ENCODE measurements at regions not wholly inside any gene's neighbourhood (a gene's known extent, or its start where the extent isn't known, plus 50 kb on each side); places are given as distances from the start of the nearest gene placed in this dataset.

DNA sequence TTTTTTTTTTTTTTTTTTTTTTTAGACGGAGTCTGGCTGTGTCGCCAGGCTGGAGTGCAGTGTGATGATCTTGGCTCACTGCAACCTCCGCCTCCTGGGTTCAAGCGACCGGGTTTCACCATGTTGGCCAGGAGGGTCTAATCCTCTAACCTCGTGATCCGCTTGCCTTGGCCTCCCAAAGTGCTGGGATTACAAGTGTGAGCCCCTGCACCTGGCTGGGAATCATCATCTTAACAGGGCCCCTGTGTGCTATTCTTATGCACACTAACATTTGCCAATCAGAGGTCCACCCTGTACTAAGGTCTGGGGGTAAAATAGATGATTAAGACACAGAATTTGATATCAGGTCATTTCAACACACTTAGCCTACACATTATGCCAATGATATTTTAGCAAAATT, 278.7 kb upstream of the CHRM3 start:
- TF ChIP-seq, protein P1, sequence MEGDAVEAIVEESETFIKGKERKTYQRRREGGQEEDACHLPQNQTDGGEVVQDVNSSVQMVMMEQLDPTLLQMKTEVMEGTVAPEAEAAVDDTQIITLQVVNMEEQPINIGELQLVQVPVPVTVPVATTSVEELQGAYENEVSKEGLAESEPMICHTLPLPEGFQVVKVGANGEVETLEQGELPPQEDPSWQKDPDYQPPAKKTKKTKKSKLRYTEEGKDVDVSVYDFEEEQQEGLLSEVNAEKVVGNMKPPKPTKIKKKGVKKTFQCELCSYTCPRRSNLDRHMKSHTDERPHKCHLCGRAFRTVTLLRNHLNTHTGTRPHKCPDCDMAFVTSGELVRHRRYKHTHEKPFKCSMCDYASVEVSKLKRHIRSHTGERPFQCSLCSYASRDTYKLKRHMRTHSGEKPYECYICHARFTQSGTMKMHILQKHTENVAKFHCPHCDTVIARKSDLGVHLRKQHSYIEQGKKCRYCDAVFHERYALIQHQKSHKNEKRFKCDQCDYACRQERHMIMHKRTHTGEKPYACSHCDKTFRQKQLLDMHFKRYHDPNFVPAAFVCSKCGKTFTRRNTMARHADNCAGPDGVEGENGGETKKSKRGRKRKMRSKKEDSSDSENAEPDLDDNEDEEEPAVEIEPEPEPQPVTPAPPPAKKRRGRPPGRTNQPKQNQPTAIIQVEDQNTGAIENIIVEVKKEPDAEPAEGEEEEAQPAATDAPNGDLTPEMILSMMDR (IDR thresholded peaks at IDR 0.05), result no peak
- no peak for TF ChIP-seq SP1 (CRISPR knock-in tag; conservative IDR thresholded peaks at IDR 0.05)
- no peak for TF ChIP-seq NR1H2 (CRISPR knock-in tag; IDR thresholded peaks at IDR 0.05)
- TF ChIP-seq, protein P2, sequence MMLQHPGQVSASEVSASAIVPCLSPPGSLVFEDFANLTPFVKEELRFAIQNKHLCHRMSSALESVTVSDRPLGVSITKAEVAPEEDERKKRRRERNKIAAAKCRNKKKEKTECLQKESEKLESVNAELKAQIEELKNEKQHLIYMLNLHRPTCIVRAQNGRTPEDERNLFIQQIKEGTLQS (CRISPR knock-in tag; conservative IDR thresholded peaks at IDR 0.05), result no peak
- TF ChIP-seq NFE2L1 (CRISPR knock-in tag; IDR thresholded peaks at IDR 0.05), result no peak
- TF ChIP-seq, protein P3, sequence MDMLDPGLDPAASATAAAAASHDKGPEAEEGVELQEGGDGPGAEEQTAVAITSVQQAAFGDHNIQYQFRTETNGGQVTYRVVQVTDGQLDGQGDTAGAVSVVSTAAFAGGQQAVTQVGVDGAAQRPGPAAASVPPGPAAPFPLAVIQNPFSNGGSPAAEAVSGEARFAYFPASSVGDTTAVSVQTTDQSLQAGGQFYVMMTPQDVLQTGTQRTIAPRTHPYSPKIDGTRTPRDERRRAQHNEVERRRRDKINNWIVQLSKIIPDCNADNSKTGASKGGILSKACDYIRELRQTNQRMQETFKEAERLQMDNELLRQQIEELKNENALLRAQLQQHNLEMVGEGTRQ (CRISPR knock-in tag; IDR thresholded peaks at IDR 0.05), result peak; percentile 66
- no peak for TF ChIP-seq CREM (CRISPR knock-in tag; IDR thresholded peaks at IDR 0.05)
- TF ChIP-seq JUN (CRISPR knock-in tag; IDR thresholded peaks at IDR 0.05), result no peak
- no peak for TF ChIP-seq FOXP1 (CRISPR knock-in tag; IDR thresholded peaks at IDR 0.05; ENCODE audit: borderline replicate concordance)
